HG03378 (cell line): ENCODE measurements at regions not wholly inside any gene's neighbourhood (a gene's known extent, or its start where the extent isn't known, plus 50 kb on each side); places are given as distances from the start of the nearest gene placed in this dataset.
"Not testable (repeated sequence)": the region's sequence is repeated elsewhere in the genome, so short reads cannot be mapped to it uniquely, and the experiment has no call there.

ENCODE experiments used
- ATAC-seq: cut with Tn5 transposase; IDR thresholded peaks from one replicate; pipeline ENCODE4 v1.9.1; 2021; ENCODE audit warnings: mild to moderate bottlenecking, moderate library complexity; ENCODE audit not compliant: unreplicated experiment

DNA sequence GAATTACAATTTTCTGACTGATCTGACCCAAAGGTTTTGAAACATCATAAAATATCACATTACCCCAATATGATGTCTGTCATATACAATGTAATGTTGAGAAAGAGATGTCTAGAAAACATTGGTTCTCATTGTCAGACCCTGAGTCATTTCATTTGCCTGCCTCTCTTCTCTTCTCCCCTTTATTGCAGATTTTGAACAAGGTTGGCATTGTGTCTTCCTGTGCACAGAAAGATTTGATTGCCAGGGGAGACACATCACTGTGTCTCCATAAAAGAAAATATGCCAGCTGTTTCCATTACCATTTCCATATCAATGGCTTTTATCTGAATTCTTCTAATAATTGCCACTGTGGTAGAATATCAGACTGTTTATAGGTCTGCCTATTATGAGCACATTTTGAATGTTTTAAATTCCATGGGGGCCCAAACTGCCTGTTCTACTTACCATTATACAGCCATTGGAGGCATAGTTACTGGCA is 65.6 kb downstream of the IFI44 start:
- no peak for ATAC-seq

DNA sequence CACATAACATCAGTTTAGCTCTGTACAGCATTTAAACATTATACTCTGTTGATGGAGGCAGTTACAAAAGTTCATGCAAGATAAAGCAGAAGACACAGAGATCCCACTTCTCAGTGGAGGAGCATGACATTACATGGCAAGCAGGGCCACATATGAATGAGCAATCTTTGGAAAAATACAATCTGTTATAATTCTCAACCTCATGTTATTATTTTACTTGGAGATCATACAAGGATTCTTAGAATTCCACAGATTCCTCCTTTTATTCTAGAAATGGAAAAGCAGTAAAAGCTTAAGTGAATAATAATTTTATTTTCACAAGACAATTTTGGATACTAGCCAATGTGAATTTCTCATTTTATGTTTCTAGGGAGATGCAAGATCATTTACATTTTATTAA is 66.6 kb downstream of the IFI44 start:
- ATAC-seq: no peak

- ATAC-seq: no peak
These were observed 68.9 kb downstream of the IFI44 start for GRCh38 chr1:78718566-78718965.

- peak; percentile 60 for ATAC-seq
These were observed 71.5 kb downstream of the IFI44 start for GRCh38 chr1:78721136-78721535.

DNA sequence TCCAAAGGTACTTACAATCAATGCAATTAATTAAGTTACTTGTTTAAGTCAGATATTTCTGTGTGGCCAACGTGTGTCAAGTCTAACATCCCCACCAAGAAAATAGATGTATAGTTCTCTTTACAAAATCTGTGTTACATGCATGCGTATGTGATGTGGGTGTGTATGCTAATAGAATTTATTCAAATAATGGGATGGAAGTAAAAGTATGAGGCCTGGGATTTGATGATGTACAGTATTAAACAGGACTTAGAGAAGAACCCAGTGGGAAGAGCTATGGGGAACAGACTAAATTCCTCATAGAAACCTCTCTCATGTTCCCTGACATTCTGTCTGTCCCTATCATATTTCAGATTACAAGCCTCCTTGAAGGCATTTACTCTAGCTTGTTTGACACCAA is 72.5 kb downstream of the IFI44 start:
- no peak for ATAC-seq

DNA sequence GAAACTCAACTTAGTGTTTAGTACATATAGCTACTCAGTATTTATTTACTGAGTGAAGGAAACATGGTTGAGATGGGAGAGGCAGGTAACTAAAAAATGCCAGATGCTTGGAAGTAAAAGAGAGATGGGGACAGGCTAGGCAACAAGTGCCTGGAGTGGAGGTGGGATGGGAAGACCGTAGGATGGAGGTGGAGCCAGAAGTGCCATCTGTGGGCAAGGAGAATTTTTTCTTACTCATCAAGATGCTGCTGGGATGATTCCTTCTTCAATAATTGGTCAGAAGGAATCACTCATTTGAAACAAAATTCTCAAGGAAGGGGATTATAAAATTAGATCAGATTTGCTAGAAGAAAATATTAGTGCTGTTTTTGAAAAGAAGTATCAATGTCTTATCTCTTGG is 72.9 kb downstream of the IFI44 start:
- no peak for ATAC-seq

DNA sequence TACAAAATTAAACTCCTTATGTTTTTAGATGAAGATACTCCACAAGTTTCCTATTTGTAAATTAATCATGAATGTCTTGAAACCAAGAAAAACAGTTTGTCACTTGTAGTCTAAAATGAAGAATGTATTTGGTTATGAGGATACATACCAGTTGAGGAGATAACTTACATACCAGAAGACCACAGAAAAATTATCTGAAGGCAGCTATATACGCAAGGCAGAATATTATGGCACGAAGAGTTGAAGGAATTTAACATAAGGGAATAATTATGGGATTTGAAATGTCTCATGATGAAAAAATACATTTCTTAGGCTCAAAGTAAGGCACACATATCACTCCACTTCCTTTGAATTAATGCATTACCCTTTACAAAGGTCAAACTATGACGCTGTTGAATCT is 73.3 kb downstream of the IFI44 start:
- no peak for ATAC-seq

- ATAC-seq: no peak
These were observed 77.1 kb downstream of the IFI44 start for GRCh38 chr1:78726686-78727085.

- ATAC-seq: no peak
These were observed 78.7 kb downstream of the IFI44 start for GRCh38 chr1:78728359-78728758.

DNA sequence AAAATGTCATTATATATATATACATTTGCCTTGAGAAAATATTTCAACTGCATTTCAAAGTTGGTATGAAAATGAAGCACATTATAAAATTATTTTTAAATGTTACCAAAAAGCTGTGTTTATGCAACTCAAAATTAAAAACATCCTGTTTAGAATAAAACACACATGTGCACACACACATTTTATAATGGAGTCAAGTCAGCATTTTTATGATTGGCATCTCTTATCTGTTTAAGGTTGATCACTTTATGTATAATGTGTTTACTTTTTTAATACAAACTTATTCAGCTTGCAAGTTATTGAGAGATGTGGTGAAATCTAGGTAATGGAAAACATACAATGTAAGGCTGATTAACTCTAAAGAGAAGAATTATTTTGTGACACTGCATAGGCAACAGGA is 80.4 kb downstream of the IFI44 start:
- ATAC-seq: no peak

- no peak for ATAC-seq
These were observed 82.0 kb downstream of the IFI44 start for GRCh38 chr1:78731674-78732073.

DNA sequence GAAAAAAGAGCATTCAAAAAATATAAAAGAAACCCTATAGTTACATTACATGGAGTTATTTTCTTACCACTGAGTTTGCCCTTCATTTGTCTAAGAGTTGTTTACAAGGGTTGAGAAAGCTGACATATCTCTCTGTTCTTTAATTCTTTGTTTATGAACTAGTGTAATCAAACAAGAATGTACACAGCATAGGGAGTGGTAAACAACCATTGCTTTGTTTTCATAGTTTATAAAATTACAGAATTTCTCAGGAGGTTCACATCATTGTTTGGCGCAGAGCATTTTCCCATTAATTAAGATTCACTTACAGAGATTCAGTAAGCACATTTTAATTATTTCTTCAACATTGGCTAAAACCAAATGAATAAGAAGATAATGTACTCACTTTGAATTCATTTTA is 87.6 kb downstream of the IFI44 start:
- no peak for ATAC-seq

DNA sequence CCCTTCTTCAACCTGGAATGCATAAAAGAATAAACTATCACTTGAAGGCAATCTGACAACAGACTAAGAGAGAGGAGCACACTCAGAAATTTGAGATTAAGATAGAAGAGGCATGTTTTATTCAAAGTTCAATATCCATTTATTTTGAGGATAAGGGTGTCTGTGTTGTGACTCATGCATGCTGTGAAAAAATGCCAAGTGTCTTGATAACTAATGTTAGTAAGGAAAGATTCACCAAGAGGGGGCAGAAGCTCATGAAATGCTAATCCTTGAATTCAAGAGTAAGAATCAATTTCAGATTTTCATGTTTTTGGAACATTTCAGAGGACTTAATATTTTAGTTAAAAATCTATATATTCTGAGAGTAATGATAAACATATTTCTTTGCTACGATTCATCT is 94.0 kb downstream of the IFI44 start:
- ATAC-seq: no peak

DNA sequence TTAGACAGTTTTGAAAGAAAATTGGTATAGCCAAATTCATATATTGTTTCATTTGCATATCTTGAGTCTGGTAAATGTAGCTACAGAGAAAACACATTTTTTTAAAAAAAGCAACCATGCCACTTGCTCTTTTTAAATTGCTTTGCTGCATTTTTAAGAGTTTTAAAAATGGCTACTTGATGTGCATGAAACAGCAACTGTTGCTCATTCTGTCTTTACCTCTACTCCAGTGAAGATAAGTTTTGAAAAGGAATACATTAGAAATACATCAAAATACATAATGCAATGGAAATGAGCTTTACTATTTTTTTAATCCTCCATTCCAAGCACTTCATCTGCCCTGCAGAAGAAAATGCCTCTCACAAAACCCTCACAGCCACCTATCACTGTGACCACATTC is 95.5 kb downstream of the IFI44 start:
- ATAC-seq: no peak

- not testable (repeated sequence) for ATAC-seq
These were observed 104.0 kb downstream of the IFI44 start for GRCh38 chr1:78753679-78754078.

- no peak for ATAC-seq
These were observed 106.4 kb downstream of the IFI44 start for GRCh38 chr1:78755986-78756385.

GRCh38 chr1:78758506-78758905 is 108.9 kb downstream of the IFI44 start:
- ATAC-seq: no peak

DNA sequence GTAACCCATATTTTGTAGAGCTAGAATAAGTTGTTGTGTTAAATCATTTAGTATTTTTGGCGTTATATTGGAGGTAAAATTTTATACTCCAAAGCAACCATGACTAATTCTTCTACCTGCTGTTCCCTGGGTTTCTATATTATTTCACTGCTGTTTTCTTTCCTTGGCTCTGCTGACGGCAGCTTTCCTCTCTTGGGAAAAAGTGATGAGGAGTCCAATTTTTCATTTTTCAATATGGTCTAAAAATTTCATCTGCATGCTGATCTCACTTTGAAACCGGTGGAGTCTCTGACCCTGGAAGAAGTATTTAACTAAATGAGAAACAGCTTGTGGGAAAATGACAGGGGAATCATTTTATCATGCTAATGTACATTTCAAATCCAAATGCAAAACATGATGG is 110.2 kb downstream of the IFI44 start:
- no peak for ATAC-seq

DNA sequence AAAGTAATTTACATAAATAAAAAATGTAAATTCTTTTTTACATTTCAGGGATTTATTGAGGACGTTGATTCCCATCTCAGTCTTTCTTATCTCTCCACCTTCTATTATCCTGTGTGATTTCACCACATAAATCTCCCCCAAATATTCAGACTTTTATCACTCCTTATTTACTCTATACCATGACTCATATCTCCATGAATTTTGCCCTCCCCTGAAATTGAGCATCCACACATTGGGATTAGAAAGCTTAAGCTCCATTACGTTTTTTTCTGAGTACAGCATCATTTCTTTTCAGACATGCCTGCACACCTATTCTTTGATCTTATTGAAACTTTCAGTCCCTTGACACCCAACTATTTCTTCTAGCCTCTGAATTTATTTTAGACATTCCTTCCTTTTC is 111.2 kb downstream of the IFI44 start:
- no peak for ATAC-seq

GRCh38 chr1:78762113-78762512 is 112.5 kb downstream of the IFI44 start:
- no peak for ATAC-seq

- no peak for ATAC-seq
These were observed 115.9 kb downstream of the IFI44 start for GRCh38 chr1:78765489-78765888.

DNA sequence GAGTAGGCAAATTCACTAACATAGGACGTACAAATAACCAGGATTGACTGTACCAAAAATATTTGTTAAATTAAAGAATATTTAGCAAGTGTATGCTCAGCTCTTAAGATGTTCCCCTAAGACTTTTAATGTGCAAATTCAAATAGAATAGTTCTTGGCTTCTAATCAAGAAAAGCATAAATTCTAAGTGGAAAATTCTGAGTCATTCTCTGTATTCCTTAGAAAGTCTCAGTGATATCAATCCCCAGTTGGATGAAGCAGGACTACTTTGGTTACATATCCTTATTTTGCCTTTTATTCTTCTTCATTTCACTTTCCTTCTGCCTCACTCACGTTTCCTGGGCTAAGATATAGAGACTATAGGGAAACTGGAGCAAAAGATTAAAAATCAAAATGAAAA is 130.2 kb downstream of the IFI44 start:
- no peak for ATAC-seq

- ATAC-seq: no peak
These were observed 137.9 kb downstream of the IFI44 start for GRCh38 chr1:78787544-78787943.

DNA sequence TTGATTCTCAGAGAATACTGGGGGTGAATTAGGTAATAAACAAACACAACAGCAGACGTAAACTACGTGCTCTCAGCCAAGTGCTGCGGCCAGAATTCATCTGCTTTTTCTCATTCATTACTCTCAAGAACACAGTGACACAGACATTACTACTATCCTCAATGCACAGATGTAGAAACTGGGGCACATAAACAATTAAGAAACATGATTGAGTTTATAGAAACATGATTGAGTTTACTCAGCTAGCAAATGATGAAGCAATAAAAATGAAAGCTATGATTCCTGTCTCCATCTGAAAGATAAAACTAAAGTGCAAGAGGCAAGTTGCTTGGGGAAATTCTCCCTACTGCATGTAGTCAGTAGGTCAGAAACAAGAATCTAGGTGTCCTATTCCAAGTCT is 140.5 kb downstream of the IFI44 start:
- no peak for ATAC-seq
